GM12878 (cell line): ENCODE measurements at regions not wholly inside any gene's neighbourhood (a gene's known extent, or its start where the extent isn't known, plus 50 kb on each side); places are given as distances from the start of the nearest gene placed in this dataset.

Experiments used
- ATAC-seq: fragments of 200-7000 bp; cut with Tn5 transposase; 3 replicates; pipeline ENCODE4 v1.9.1; 2020; ENCODE audit warnings: mild to moderate bottlenecking, moderate library complexity
- BruUV-seq: library from RNA; stranded (reverse); fragments of 400-500 nt; replicated peaks from 2 replicates; lab custom pipeline; 2021; lab: Mats Ljungman, UMichigan
- CTCF ChIA-PET: fragments of 300-600 bp; sonication (Branson Sonifier 250); formaldehyde crosslinking; extraction: SDS; loops from one replicate; lab custom pipeline; 2021; ENCODE audit warnings: inconsistent platforms; lab: Yijun Ruan, JAX
- POLR2A ChIA-PET: fragments of 350-600 bp; formaldehyde crosslinking; extraction: SDS; loops from one replicate; lab custom pipeline; 2021; ENCODE audit warnings: inconsistent platforms; lab: Charles Lee
- RAD21 ChIA-PET: fragments of 300-600 bp; sonication (Branson Sonifier 250); formaldehyde crosslinking; loops from one replicate; lab custom pipeline; 2023; ENCODE audit warnings: antibody characterized with exemption; ENCODE audit not compliant: unreplicated experiment; lab: Charles Lee
- SMC1A ChIA-PET: fragments of 300-600 bp; sonication (Branson Sonifier 250); formaldehyde crosslinking; loops from one replicate; lab custom pipeline; 2023; ENCODE audit not compliant: unreplicated experiment, uncharacterized antibody; lab: Charles Lee
- DNase-seq: peaks from one replicate; pipeline ENCODE4 v3.0.0-alpha.2; 2011; ENCODE audit warnings: low read depth, low spot score
- FAIRE-seq: peaks from 3 replicates; lab custom pipeline; 2011; peaks lifted over from hg19 to GRCh38; lab: Jason Lieb, UNC
- H2AFZ ChIP-seq: 2 replicates; pipeline ENCODE4 v1.6.0; 2011; ENCODE audit warnings: low read depth, low read length, control low read depth; ENCODE audit not compliant: control insufficient read depth
- H3K27ac ChIP-seq: 2 replicates; pipeline ENCODE4 v1.5.1; 2011; ENCODE audit warnings: control low read depth; ENCODE audit not compliant: control insufficient read depth, insufficient read depth
- H3K27me3 ChIP-seq, 2 experiments: replicated peaks in 1 of 2; 2 replicates each; pipeline versions ENCODE4 v1.6.0 to v1.6.1; 2011; ENCODE audit warnings: low read length in 1 of 2; ENCODE audit not compliant: control insufficient read depth in 2 of 2, insufficient read depth in 2 of 2
- H3K36me3 ChIP-seq, 2 experiments: 2 replicates each; pipeline ENCODE4 v1.5.1; 2011; ENCODE audit warnings: low read length in 1 of 2; ENCODE audit not compliant: control insufficient read depth in 2 of 2, insufficient read depth in 2 of 2
- H3K4me1 ChIP-seq: 2 replicates; pipeline ENCODE4 v1.6.1; 2011; ENCODE audit warnings: mild to moderate bottlenecking, low read length, moderate library complexity, mixed read lengths; ENCODE audit not compliant: control insufficient read depth, insufficient read depth
- H3K4me2 ChIP-seq: 2 replicates; pipeline ENCODE4 v1.6.0; 2011; ENCODE audit warnings: control low read depth; ENCODE audit not compliant: control insufficient read depth, insufficient read depth
- H3K4me3 ChIP-seq: fragments of 200-600 bp; sonication (generic); 2 replicates; pipeline ENCODE4 v1.5.1; 2016
- H3K79me2 ChIP-seq: 2 replicates; pipeline ENCODE4 v1.6.0; 2011; ENCODE audit warnings: low read length; ENCODE audit not compliant: control insufficient read depth, insufficient read depth
- H3K9ac ChIP-seq: 2 replicates; pipeline ENCODE4 v1.8.0; 2011; ENCODE audit warnings: low read length, control low read depth, mixed read lengths; ENCODE audit not compliant: control insufficient read depth, insufficient read depth
- H3K9me3 ChIP-seq: replicated peaks from 3 replicates; pipeline ENCODE4 v1.5.1; 2011; ENCODE audit warnings: mild to moderate bottlenecking, low read length; ENCODE audit not compliant: control insufficient read depth, insufficient read depth
- H4K20me1 ChIP-seq: 2 replicates; pipeline ENCODE4 v1.6.0; 2011; ENCODE audit not compliant: control insufficient read depth, insufficient read depth
- BACH1 ChIP-seq: fragments of 450-650 bp; IDR thresholded peaks from 2 replicates; pipeline ENCODE4 v1.6.1; 2017; ENCODE audit warnings: mild to moderate bottlenecking, borderline replicate concordance
- CBFB ChIP-seq: IDR thresholded peaks from 2 replicates; pipeline ENCODE4 v1.6.1; 2016; ENCODE audit warnings: antibody characterized with exemption, low read depth
- CEBPB ChIP-seq, 2 experiments: fragments of 150-350 bp in 1 of 2; IDR thresholded peaks; 2 replicates each; pipeline ENCODE4 v1.6.1; 2012 to 2014; ENCODE audit warnings: low read depth in 2 of 2, low read length in 2 of 2, borderline replicate concordance in 1 of 2, inconsistent platforms in 1 of 2
- CHD1 ChIP-seq: IDR thresholded peaks from 2 replicates; pipeline ENCODE4 v1.6.1; 2012; ENCODE audit warnings: low read depth, low read length, improper control_type of control experiment
- ELK1 ChIP-seq: IDR thresholded peaks from 2 replicates; pipeline ENCODE4 v1.6.1; 2012; ENCODE audit warnings: low read depth, low read length, improper control_type of control experiment
- EZH2 ChIP-seq: IDR thresholded peaks from 2 replicates; pipeline ENCODE4 v1.6.1; 2012; ENCODE audit warnings: low read depth, mild to moderate bottlenecking, control low read depth, inconsistent platforms, low read length, borderline replicate concordance; ENCODE audit not compliant: control insufficient read depth
- GABPA ChIP-seq: IDR thresholded peaks from 2 replicates; pipeline ENCODE4 v1.6.1; 2014; ENCODE audit warnings: antibody characterized with exemption, low read depth, mild to moderate bottlenecking, inconsistent platforms
- PKNOX1 ChIP-seq: fragments of 450-650 bp; IDR thresholded peaks from 2 replicates; pipeline ENCODE4 v1.6.1; 2016; ENCODE audit warnings: mild to moderate bottlenecking
- RFX5 ChIP-seq: IDR thresholded peaks from 2 replicates; pipeline ENCODE4 v1.6.1; 2011; ENCODE audit warnings: low read depth, low read length, improper control_type of control experiment
- SREBF1 ChIP-seq: IDR thresholded peaks from 2 replicates; pipeline ENCODE4 v1.6.1; 2012; ENCODE audit warnings: mild to moderate bottlenecking, low read length
- ZNF274 ChIP-seq: IDR thresholded peaks from one replicate; pipeline ENCODE4 v1.8.0; 2011; ENCODE audit not compliant: insufficient read length, insufficient read depth
- ZNF622 ChIP-seq: fragments of 450-650 bp; IDR thresholded peaks from 2 replicates; pipeline ENCODE4 v1.6.1; 2017; ENCODE audit warnings: mild to moderate bottlenecking, inconsistent platforms
- ZZZ3 ChIP-seq: IDR thresholded peaks from 2 replicates; pipeline ENCODE4 v1.6.1; 2011; ENCODE audit warnings: low read depth; ENCODE audit not compliant: control insufficient read depth, insufficient read length
- WGBS: methylation state at CpG from one replicate; pipeline ENCODE4 v1.1.6; 2016; ENCODE audit warnings: low lambda C conversion rate; ENCODE audit not compliant: insufficient replicate concordance, insufficient coverage; ENCODE audit errors: missing lambda C conversion rate; 5-methylcytosine and 5-hydroxymethylcytosine counted together
- in situ Hi-C: fragments of 300-500 bp; cut with MboI; formaldehyde crosslinking; loops from 9 replicates; pipeline ENCODE4 v1.14.3; 2018; ENCODE audit warnings: mixed read lengths
- intact Hi-C: fragments of 100-400 bp; cut with micrococcal nuclease; formaldehyde crosslinking; loops from one replicate; pipeline ENCODE4 v1.14.2; 2022; ENCODE audit not compliant: unreplicated experiment
- TF ChIP-seq, protein P1 (sequence below): IDR thresholded peaks from 2 replicates; pipeline ENCODE4 v1.6.1; 2012; ENCODE audit warnings: improper control_type of control experiment, low read depth, low read length; ENCODE audit not compliant: insufficient replicate concordance

DNA sequence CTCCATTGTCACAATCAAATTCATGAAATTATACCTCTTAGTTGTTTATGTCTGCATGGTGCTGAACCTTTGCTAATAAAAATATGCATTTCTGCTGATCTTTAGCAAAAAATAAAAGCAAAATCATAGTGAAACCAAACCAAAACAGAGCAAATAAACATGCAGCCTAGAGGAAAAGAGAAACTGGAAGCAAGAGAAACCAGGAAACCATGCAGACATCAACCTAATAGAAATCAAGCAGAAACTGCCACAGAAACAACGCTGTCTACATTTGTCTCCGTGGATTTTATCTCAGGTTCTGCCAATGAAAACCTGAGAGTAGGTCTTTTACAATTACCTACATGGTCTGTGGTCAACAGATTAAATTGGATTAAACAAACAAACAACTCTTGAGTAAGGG is 173.7 kb downstream of the SYT10 start (continued):
- TF ChIP-seq ELK1 (no peak), ZNF622 (no peak), ZZZ3 (no peak), RFX5 (no peak)
- TF ChIP-seq, all 136 proteins: peak for 0

DNA sequence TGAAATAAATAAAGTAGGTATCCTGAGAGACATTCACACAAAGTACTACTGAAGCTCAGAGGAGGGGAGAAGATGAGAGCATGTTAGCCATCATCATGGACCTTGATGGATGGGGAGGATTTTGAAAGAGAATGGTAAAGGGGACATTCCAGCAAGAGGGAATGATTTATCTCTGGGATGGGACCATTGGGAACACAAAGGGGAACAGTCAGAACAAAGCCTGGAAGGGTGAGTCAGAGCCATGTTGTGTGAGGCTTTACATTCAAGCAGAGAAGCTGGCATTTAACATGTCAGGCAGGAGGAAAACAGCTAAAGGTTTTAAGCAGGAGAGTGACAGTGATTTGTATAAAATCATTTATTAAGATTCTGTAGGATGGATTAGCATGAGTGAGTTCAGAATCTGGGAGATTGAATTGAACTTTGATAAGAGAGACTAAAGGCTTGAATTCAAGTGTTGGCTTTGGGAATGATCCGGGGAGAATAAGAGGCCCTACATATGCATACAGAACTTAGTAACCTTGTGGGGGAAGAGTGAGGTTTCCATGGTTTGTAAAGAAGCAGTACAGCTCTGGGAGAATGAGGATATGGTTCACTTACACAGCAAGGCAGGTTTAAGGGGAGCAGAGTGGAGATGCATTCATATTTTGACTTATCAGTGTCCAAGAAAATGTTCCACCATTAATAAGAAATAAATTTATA is 174.4 kb downstream of the SYT10 start:
- H4K20me1 ChIP-seq: no peaks in the 10 kb centered on the region
- intact Hi-C loops: no loop called here
- FAIRE-seq (no peak), ATAC-seq (no peak), DNase-seq (no peak)
- no peaks in the 10 kb centered on the region for H3K27me3 ChIP-seq
- H3K79me2 ChIP-seq: no peaks in the 10 kb centered on the region
- no peaks in the 10 kb centered on the region for H3K36me3 ChIP-seq
- H3K9ac ChIP-seq: no peak overlapping the region
- H3K4me3 ChIP-seq: no peak overlapping the region
- no peak overlapping the region for H2AFZ ChIP-seq
- in situ Hi-C loops: no loop called here
- CTCF ChIA-PET: no interaction called here
- no peak overlapping the region for H3K4me2 ChIP-seq
- SMC1A ChIA-PET: no interaction called here
- H3K27ac ChIP-seq: no peak overlapping the region
- BruUV-seq: no TSS peak
- no peaks in the 10 kb centered on the region for H3K9me3 ChIP-seq
- no peaks in the 10 kb centered on the region for H3K4me1 ChIP-seq
- POLR2A ChIA-PET: no interaction called here
- RAD21 ChIA-PET: no interaction called here
- 38% methylated on average over 1 of the region's 1 CpG for WGBS
- TF ChIP-seq ZNF274 (no peak), CHD1 (no peak), EZH2 (no peak), BACH1 (no peak), CBFB (no peak), SREBF1 (no peak), GABPA (no peak), CEBPB (IDR thresholded peaks at IDR 0.05; ENCODE audit: borderline replicate concordance in 1 of 2, low read depth in 2 of 2, low read length in 2 of 2) (no peak), PKNOX1 (no peak)
- TF ChIP-seq, protein P1, sequence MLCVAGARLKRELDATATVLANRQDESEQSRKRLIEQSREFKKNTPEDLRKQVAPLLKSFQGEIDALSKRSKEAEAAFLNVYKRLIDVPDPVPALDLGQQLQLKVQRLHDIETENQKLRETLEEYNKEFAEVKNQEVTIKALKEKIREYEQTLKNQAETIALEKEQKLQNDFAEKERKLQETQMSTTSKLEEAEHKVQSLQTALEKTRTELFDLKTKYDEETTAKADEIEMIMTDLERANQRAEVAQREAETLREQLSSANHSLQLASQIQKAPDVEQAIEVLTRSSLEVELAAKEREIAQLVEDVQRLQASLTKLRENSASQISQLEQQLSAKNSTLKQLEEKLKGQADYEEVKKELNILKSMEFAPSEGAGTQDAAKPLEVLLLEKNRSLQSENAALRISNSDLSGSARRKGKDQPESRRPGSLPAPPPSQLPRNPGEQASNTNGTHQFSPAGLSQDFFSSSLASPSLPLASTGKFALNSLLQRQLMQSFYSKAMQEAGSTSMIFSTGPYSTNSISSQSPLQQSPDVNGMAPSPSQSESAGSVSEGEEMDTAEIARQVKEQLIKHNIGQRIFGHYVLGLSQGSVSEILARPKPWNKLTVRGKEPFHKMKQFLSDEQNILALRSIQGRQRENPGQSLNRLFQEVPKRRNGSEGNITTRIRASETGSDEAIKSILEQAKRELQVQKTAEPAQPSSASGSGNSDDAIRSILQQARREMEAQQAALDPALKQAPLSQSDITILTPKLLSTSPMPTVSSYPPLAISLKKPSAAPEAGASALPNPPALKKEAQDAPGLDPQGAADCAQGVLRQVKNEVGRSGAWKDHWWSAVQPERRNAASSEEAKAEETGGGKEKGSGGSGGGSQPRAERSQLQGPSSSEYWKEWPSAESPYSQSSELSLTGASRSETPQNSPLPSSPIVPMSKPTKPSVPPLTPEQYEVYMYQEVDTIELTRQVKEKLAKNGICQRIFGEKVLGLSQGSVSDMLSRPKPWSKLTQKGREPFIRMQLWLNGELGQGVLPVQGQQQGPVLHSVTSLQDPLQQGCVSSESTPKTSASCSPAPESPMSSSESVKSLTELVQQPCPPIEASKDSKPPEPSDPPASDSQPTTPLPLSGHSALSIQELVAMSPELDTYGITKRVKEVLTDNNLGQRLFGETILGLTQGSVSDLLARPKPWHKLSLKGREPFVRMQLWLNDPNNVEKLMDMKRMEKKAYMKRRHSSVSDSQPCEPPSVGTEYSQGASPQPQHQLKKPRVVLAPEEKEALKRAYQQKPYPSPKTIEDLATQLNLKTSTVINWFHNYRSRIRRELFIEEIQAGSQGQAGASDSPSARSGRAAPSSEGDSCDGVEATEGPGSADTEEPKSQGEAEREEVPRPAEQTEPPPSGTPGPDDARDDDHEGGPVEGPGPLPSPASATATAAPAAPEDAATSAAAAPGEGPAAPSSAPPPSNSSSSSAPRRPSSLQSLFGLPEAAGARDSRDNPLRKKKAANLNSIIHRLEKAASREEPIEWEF: no peak
